Anterior cingulate cortex (tissue), 58 donors: ENCODE measurements at regions not wholly inside any gene's neighbourhood (a gene's known extent, or its start where the extent isn't known, plus 50 kb on each side); places are given as distances from the start of the nearest gene placed in this dataset.
A peak's percentile ranks its signal among the peaks of the same experiment; 100 is the strongest.
"Not testable (repeated sequence)": the region's sequence is repeated elsewhere in the genome, so short reads cannot be mapped to it uniquely, and the experiment has no call there.

Experiments
- DNase-seq, 58 donors: peaks; one replicate each; lab custom pipeline; 2025; lab: John Stamatoyannopoulos, UW

- DNase-seq: no peak
Observed at GRCh38 chr17:53765609-53766008, 57.1 kb upstream of the KIF2B start.

- no peak for DNase-seq
Observed at GRCh38 chr17:53765129-53765528, 57.6 kb upstream of the KIF2B start.

- peak in 1 of 58 donors; percentile 2 for DNase-seq
Observed at GRCh38 chr17:53757559-53757958, 65.2 kb upstream of the KIF2B start.

- not testable (repeated sequence) for DNase-seq
Observed at GRCh38 chr17:53757116-53757515, 65.6 kb upstream of the KIF2B start.

GRCh38 chr17:53749178-53749577, 73.5 kb upstream of the KIF2B start:
- peak in 6 of 58 donors; percentile 0 to 2 (median 0) for DNase-seq

- not testable (repeated sequence) for DNase-seq
Observed at GRCh38 chr17:53748159-53748820, 74.4 kb upstream of the KIF2B start.

- DNase-seq: no peak
Observed at GRCh38 chr17:53740312-53740711, 82.4 kb upstream of the KIF2B start.

GRCh38 chr17:53736516-53737240, 86.0 kb upstream of the KIF2B start:
- DNase-seq: no peak

- DNase-seq: no peak
Observed at GRCh38 chr17:53724726-53725125, 98.0 kb upstream of the KIF2B start.

GRCh38 chr17:53722407-53722806, 100.3 kb upstream of the KIF2B start:
- no peak for DNase-seq

- no peak for DNase-seq
Observed at GRCh38 chr17:53721101-53721500, 101.6 kb upstream of the KIF2B start.

GRCh38 chr17:53719229-53719628, 103.5 kb upstream of the KIF2B start:
- DNase-seq: no peak

- no peak for DNase-seq
Observed at GRCh38 chr17:53707566-53707965, 115.2 kb upstream of the KIF2B start.

GRCh38 chr17:53696286-53696685, 126.4 kb upstream of the KIF2B start:
- no peak for DNase-seq

- no peak for DNase-seq
Observed at GRCh38 chr17:53687324-53687723, 135.4 kb upstream of the KIF2B start.

GRCh38 chr17:53680745-53681144, 142.0 kb upstream of the KIF2B start:
- no peak for DNase-seq

- DNase-seq: no peak
Observed at GRCh38 chr17:53668854-53669253, 153.9 kb upstream of the KIF2B start.

GRCh38 chr17:53662608-53663007, 160.1 kb upstream of the KIF2B start:
- DNase-seq: no peak

GRCh38 chr17:53659181-53659580, 163.5 kb upstream of the KIF2B start:
- no peak for DNase-seq

GRCh38 chr17:53655591-53655990, 167.1 kb upstream of the KIF2B start:
- DNase-seq: no peak

GRCh38 chr17:53649201-53649600, 173.5 kb upstream of the KIF2B start:
- DNase-seq: no peak

- no peak for DNase-seq
Observed at GRCh38 chr17:53646835-53647234, 175.9 kb upstream of the KIF2B start.
